GM12872 (cell line): ENCODE measurements at regions not wholly inside any gene's neighbourhood (a gene's known extent, or its start where the extent isn't known, plus 50 kb on each side); places are given as distances from the start of the nearest gene placed in this dataset.

Experiments
- TF ChIP-seq, protein P1 (sequence below): IDR thresholded peaks from 3 replicates; pipeline ENCODE4 v1.5.1; 2011; ENCODE audit warnings: low read depth, mild to moderate bottlenecking, low read length, moderate library complexity; ENCODE audit not compliant: insufficient read depth

DNA sequence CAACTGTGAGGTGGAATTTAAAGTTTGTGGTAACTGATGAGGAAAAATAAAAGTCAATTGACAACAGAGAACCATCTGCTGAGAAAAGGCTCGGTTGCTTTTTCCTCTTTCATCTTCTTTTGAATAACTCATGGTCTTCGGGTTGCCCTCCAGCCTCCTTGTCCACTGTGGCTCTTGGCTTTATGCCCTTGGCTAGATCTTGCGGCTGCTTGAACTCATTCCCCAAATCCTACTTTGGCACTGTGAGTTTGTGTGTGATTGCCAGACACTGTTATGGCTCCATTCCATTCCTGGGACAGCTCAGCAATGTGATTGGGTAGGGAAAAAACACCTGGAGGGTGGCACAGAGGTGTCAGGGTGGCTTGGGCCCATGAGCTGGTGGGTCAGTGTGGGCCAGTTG lies 387.4 kb downstream of the DLEU7 start:
- TF ChIP-seq, protein P1, sequence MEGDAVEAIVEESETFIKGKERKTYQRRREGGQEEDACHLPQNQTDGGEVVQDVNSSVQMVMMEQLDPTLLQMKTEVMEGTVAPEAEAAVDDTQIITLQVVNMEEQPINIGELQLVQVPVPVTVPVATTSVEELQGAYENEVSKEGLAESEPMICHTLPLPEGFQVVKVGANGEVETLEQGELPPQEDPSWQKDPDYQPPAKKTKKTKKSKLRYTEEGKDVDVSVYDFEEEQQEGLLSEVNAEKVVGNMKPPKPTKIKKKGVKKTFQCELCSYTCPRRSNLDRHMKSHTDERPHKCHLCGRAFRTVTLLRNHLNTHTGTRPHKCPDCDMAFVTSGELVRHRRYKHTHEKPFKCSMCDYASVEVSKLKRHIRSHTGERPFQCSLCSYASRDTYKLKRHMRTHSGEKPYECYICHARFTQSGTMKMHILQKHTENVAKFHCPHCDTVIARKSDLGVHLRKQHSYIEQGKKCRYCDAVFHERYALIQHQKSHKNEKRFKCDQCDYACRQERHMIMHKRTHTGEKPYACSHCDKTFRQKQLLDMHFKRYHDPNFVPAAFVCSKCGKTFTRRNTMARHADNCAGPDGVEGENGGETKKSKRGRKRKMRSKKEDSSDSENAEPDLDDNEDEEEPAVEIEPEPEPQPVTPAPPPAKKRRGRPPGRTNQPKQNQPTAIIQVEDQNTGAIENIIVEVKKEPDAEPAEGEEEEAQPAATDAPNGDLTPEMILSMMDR, result no peak

- TF ChIP-seq, protein P1, result no peak
These were observed 385.8 kb downstream of the DLEU7 start for GRCh38 chr13:50457415-50458393.

GRCh38 chr13:50459046-50459445 lies 384.4 kb downstream of the DLEU7 start:
- TF ChIP-seq, protein P1, result no peak

DNA sequence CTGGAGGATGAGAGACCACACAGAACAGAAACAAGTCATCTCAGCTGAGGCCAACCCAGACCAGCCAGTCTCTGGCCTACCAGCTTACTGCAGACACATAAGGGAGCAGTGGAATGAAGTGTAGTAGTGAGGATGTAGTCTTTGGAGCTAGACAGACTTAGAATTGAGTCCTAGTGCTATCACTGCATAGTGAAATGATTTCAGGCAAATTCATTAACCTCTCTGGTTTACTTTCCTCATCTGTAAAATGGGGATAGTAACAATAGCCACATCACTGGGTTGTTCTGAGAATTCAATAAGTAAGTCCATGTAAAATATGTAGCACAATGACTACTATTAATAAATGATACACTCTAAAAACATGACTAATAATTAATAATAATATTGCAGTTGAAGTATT lies 383.8 kb downstream of the DLEU7 start:
- TF ChIP-seq, protein P1, result no peak

DNA sequence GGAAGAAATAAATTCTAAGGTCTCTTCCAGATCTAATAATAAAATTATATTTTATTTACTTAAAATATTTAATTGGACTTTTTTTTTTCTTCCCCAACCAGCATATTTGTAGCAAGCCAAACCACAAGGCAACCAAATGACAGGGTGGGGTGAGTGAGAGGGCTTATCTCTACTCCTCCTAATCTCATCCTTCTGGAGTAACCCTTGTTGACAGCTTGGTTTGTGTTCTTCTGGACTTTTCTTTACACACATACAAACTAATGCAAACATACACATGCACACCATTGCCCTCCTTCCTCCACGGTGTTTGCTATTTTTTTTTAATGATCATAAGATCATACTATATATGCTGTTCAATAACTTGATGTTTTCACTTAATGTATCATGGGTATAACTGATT lies 383.1 kb downstream of the DLEU7 start:
- TF ChIP-seq, protein P1, result no peak

- TF ChIP-seq, protein P1, result no peak
These were observed 382.3 kb downstream of the DLEU7 start for GRCh38 chr13:50461189-50461588.

- TF ChIP-seq, protein P1, result no peak
These were observed 379.8 kb downstream of the DLEU7 start for GRCh38 chr13:50463719-50464118.
